ENCODE measurements at regions not wholly inside any gene's neighbourhood (a gene's known extent, or its start where the extent isn't known, plus 50 kb on each side); places are given as distances from the start of the nearest gene placed in this dataset.

DNA sequence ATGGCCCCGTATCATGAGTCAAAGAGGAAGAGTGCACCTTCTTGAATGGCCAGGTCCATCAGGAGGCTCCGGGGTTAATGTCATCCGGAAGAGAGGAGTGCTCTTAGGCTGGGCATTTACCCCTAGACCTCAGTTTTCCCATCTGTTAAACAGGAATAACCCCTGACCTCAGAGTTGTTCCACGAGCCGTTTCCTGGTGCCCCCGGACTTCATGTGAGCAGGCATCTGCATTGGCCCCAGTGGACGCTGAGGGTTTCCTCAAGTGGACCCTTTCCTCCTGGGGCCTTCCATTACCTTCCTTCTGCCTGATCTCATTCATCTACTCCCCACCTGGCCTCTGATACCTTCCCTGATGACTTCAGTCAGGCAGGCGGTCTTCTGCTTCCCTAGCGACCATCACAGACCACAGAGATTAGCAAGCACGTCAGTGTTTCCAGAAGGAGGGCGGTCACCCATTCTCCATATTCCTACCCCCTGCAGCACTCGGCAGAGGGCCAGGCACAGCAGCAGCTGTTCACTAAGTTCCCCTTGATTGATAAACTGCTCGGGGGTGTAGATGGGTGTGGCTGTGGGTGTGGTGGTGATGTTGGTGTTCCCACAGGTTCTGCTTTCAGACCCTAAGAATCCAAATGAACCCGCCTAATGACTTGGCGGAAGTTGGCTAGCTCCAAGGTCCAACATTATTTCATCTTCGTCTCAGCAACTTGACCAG, 346.6 kb upstream of the TNRC6C start:
- TF ChIP-seq, protein P1, sequence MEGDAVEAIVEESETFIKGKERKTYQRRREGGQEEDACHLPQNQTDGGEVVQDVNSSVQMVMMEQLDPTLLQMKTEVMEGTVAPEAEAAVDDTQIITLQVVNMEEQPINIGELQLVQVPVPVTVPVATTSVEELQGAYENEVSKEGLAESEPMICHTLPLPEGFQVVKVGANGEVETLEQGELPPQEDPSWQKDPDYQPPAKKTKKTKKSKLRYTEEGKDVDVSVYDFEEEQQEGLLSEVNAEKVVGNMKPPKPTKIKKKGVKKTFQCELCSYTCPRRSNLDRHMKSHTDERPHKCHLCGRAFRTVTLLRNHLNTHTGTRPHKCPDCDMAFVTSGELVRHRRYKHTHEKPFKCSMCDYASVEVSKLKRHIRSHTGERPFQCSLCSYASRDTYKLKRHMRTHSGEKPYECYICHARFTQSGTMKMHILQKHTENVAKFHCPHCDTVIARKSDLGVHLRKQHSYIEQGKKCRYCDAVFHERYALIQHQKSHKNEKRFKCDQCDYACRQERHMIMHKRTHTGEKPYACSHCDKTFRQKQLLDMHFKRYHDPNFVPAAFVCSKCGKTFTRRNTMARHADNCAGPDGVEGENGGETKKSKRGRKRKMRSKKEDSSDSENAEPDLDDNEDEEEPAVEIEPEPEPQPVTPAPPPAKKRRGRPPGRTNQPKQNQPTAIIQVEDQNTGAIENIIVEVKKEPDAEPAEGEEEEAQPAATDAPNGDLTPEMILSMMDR (IDR thresholded peaks at IDR 0.05; ENCODE audit: unreplicated experiment), result no peak

DNA sequence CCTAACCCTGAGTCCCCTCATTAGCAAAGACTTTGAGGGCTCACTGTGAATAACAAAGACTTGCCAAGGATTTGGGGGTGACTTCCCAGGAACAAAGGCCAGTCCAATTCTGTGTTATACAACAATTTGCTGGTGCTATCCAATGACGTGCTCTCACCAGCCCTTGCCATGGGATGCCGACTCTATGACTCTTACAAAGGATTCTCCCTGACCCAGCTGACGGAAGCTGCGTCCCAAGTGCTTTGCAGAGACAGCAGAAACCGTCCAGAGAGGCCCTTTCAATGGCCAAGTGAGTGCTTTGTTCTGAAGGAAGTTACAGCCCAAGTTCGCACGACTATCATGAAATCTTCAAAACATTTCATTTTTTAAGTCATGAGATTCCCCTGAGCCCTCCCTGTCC, 345.3 kb upstream of the TNRC6C start:
- DNase-seq (ENCODE audit: low spot score), result no peak
- Mint-ChIP-seq H3K27ac (ENCODE audit: unreplicated experiment) (no peak overlapping the region), H3K4me3 (ENCODE audit: unreplicated experiment) (no peak overlapping the region), H3K9me3 (ENCODE audit: unreplicated experiment) (no peaks in the 10 kb centered on the region), H3K27me3 (ENCODE audit: unreplicated experiment) (peaks cover 10% of the 10 kb centered on the region), H3K36me3 (ENCODE audit: low read depth, unreplicated experiment) (no peaks in the 10 kb centered on the region), H3K4me1 (ENCODE audit: unreplicated experiment) (peaks cover 2% of the 10 kb centered on the region)
- TF ChIP-seq, protein P1 (IDR thresholded peaks at IDR 0.05; ENCODE audit: unreplicated experiment), result no peak

More for the DNA sequence above, 346.6 kb upstream of the TNRC6C start:
- H3K9me3 Mint-ChIP-seq (ENCODE audit: unreplicated experiment), result no peaks in the 10 kb centered on the region
- H3K36me3 Mint-ChIP-seq (ENCODE audit: low read depth, unreplicated experiment), result no peaks in the 10 kb centered on the region
- H3K4me1 Mint-ChIP-seq (ENCODE audit: unreplicated experiment), result peaks cover 2% of the 10 kb centered on the region
- DNase-seq (ENCODE audit: low spot score), result no peak
- peaks cover 7% of the 10 kb centered on the region for H3K27me3 Mint-ChIP-seq (ENCODE audit: unreplicated experiment)
- H3K27ac Mint-ChIP-seq (ENCODE audit: unreplicated experiment), result no peak overlapping the region
- H3K4me3 Mint-ChIP-seq (ENCODE audit: unreplicated experiment), result no peak overlapping the region

DNA sequence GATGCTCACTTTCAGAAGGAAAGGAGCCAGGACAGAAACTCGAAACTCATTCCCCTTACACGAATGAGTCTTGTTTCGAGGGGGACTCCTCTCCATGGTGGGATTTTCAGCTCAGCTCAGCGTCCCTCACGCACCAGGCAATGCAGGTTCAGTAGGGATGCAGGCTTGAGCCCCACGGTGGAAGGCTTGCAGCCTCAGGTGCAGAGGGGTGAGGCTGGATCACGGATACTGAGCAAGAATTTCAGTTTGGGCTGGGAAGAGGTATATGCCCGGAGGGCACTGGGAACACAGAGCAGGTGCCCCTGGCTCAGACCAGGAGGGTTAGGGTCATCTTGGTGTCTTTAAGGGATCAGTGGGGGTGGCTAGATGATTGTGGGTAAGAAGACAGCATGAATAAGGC, 344.9 kb upstream of the TNRC6C start:
- no peaks in the 10 kb centered on the region for H3K36me3 Mint-ChIP-seq (ENCODE audit: low read depth, unreplicated experiment)
- no peak overlapping the region for H3K27ac Mint-ChIP-seq (ENCODE audit: unreplicated experiment)
- DNase-seq (ENCODE audit: low spot score), result no peak
- TF ChIP-seq, protein P1 (IDR thresholded peaks at IDR 0.05; ENCODE audit: unreplicated experiment), result no peak
- no peak overlapping the region for H3K4me3 Mint-ChIP-seq (ENCODE audit: unreplicated experiment)
- peaks cover 8% of the 10 kb centered on the region for H3K27me3 Mint-ChIP-seq (ENCODE audit: unreplicated experiment)
- no peaks in the 10 kb centered on the region for H3K9me3 Mint-ChIP-seq (ENCODE audit: unreplicated experiment)
- H3K4me1 Mint-ChIP-seq (ENCODE audit: unreplicated experiment), result peaks cover 2% of the 10 kb centered on the region

DNA sequence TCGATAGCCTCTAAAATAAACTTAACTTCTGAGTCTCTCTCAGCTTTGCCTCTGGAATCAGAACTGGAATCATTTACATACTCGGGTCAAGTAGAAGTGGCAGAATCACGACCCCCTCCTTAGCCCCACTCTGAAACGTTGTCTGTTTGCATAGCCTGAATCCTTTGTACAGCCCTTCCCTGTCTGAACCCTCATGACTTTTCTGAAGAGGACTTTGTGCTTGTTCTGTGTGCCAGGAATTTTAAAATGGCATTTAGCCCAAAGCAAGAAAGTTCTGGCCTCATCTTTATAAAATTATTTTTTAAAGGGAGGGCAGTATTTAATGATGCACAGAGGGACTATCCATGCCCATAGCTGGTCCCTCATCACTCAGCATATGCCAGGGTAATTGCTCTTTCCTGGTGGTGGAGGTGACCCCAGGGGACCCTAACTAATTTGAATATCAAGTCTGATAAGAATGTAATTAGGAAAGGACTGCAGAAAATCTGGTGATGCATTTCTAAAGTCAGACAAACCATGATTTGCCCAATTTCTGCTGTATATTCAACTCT, 342.7 kb upstream of the TNRC6C start:
- TF ChIP-seq, protein P1 (IDR thresholded peaks at IDR 0.05; ENCODE audit: unreplicated experiment), result no peak
- peaks cover 17% of the 10 kb centered on the region for H3K27me3 Mint-ChIP-seq (ENCODE audit: unreplicated experiment)
- H3K9me3 Mint-ChIP-seq (ENCODE audit: unreplicated experiment), result no peaks in the 10 kb centered on the region
- no peak overlapping the region for H3K4me3 Mint-ChIP-seq (ENCODE audit: unreplicated experiment)
- no peak overlapping the region for H3K27ac Mint-ChIP-seq (ENCODE audit: unreplicated experiment)
- no peaks in the 10 kb centered on the region for H3K4me1 Mint-ChIP-seq (ENCODE audit: unreplicated experiment)
- no peak for DNase-seq (ENCODE audit: low spot score)
- no peaks in the 10 kb centered on the region for H3K36me3 Mint-ChIP-seq (ENCODE audit: low read depth, unreplicated experiment)

DNA sequence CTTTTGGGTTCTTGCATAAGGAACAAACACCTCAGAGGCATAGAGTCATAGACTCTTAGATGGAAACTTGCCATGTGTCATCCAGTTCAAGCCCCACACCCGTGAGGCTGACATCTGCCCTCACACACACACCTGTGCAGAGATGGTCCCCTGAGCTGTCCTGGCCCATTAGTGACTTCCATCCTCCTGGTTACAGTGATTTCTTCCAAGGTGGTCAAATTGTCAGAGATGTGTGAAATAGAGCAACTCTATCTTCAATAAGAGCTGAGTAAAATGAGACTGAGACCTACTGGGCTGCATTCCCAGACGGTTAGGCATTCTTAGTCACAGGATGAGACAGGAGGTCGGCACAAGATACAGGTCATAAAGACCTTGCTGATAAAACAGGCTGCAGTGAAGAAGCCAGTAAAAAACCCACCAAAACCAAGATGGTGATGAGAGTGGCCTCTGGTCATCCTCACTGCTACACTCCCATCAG, 342.2 kb upstream of the TNRC6C start:
- TF ChIP-seq, protein P1 (IDR thresholded peaks at IDR 0.05; ENCODE audit: unreplicated experiment), result no peak
- no peak for DNase-seq (ENCODE audit: low spot score)

More for the DNA sequence above, 342.2 kb upstream of the TNRC6C start:
- H3K4me3 Mint-ChIP-seq (ENCODE audit: unreplicated experiment), result no peak overlapping the region
- no peaks in the 10 kb centered on the region for H3K9me3 Mint-ChIP-seq (ENCODE audit: unreplicated experiment)
- peaks cover 17% of the 10 kb centered on the region for H3K27me3 Mint-ChIP-seq (ENCODE audit: unreplicated experiment)
- no peaks in the 10 kb centered on the region for H3K36me3 Mint-ChIP-seq (ENCODE audit: low read depth, unreplicated experiment)
- no peak overlapping the region for H3K27ac Mint-ChIP-seq (ENCODE audit: unreplicated experiment)
- no peaks in the 10 kb centered on the region for H3K4me1 Mint-ChIP-seq (ENCODE audit: unreplicated experiment)
